Activated CD4-positive, alpha-beta T cell treated with anti-CD3 and anti-CD28 coated beads, Interleukin-2, amount 10 ng/mL, durations not matched to agents 24 days and 14 days (primary cell): ENCODE measurements at regions not wholly inside any gene's neighbourhood (a gene's known extent, or its start where the extent isn't known, plus 50 kb on each side); places are given as distances from the start of the nearest gene placed in this dataset.
A peak's percentile ranks its signal among the peaks of the same experiment; 100 is the strongest.

Source experiments
- DNase-seq: peaks from one replicate; pipeline ENCODE4 v3.0.0; 2022
- H3K27ac Mint-ChIP-seq: one replicate; pipeline ENCODE4 v1.8.0; 2022; ENCODE audit warnings: mild to moderate bottlenecking, mixed read lengths
- H3K27me3 Mint-ChIP-seq: one replicate; pipeline ENCODE4 v1.8.0; 2022; ENCODE audit warnings: mixed read lengths
- H3K36me3 Mint-ChIP-seq: one replicate; pipeline ENCODE4 v1.8.0; 2022; ENCODE audit warnings: low read depth, mild to moderate bottlenecking, mixed read lengths
- H3K4me1 Mint-ChIP-seq: one replicate; pipeline ENCODE4 v1.8.0; 2021; ENCODE audit warnings: mixed read lengths
- H3K4me3 Mint-ChIP-seq: one replicate; pipeline ENCODE4 v1.8.0; 2022; ENCODE audit warnings: mild to moderate bottlenecking, moderate library complexity, mixed read lengths
- H3K9me3 Mint-ChIP-seq: one replicate; pipeline ENCODE4 v1.8.0; 2021; ENCODE audit warnings: mixed read lengths
- intact Hi-C: fragments of 100-400 bp; cut with micrococcal nuclease; formaldehyde crosslinking; loops from one replicate; pipeline ENCODE4 v1.15.1; 2023

- Mint-ChIP-seq H3K9me3 (no peaks in the 10 kb centered on the region), H3K4me1 (no peaks in the 10 kb centered on the region), H3K27me3 (no peaks in the 10 kb centered on the region), H3K27ac (no peak overlapping the region), H3K4me3 (no peak overlapping the region), H3K36me3 (no peaks in the 10 kb centered on the region)
- intact Hi-C loops = no loop called here
- DNase-seq = no peak
Observed at GRCh38 chr13:34103854-34104253, 285.9 kb downstream of the RFC3 start.

GRCh38 chr13:34104853-34105252 lies 286.9 kb downstream of the RFC3 start:
- no peak overlapping the region for H3K4me3 Mint-ChIP-seq
- H3K27me3 Mint-ChIP-seq = no peaks in the 10 kb centered on the region
- intact Hi-C loops = no loop called here
- H3K27ac Mint-ChIP-seq = no peak overlapping the region
- H3K9me3 Mint-ChIP-seq = no peaks in the 10 kb centered on the region
- no peaks in the 10 kb centered on the region for H3K36me3 Mint-ChIP-seq
- no peak for DNase-seq
- no peaks in the 10 kb centered on the region for H3K4me1 Mint-ChIP-seq

- H3K27me3 Mint-ChIP-seq = no peaks in the 10 kb centered on the region
- H3K27ac Mint-ChIP-seq = no peak overlapping the region
- no peak overlapping the region for H3K4me3 Mint-ChIP-seq
- no peak for DNase-seq
- intact Hi-C loops = no loop called here
- no peaks in the 10 kb centered on the region for H3K9me3 Mint-ChIP-seq
- H3K4me1 Mint-ChIP-seq = no peaks in the 10 kb centered on the region
- no peaks in the 10 kb centered on the region for H3K36me3 Mint-ChIP-seq
Observed at GRCh38 chr13:34107806-34108205, 289.9 kb downstream of the RFC3 start.

- no peak overlapping the region for H3K27ac Mint-ChIP-seq
- DNase-seq = no peak
- H3K9me3 Mint-ChIP-seq = no peaks in the 10 kb centered on the region
- H3K4me1 Mint-ChIP-seq = no peaks in the 10 kb centered on the region
- intact Hi-C loops = no loop called here
- no peaks in the 10 kb centered on the region for H3K27me3 Mint-ChIP-seq
- no peak overlapping the region for H3K4me3 Mint-ChIP-seq
- H3K36me3 Mint-ChIP-seq = no peaks in the 10 kb centered on the region
Observed at GRCh38 chr13:34108410-34108809, 290.5 kb downstream of the RFC3 start.

- DNase-seq = no peak
- H3K27me3 Mint-ChIP-seq = no peaks in the 10 kb centered on the region
- no peak overlapping the region for H3K4me3 Mint-ChIP-seq
- H3K9me3 Mint-ChIP-seq = no peaks in the 10 kb centered on the region
- intact Hi-C loops = no loop called here
- no peaks in the 10 kb centered on the region for H3K4me1 Mint-ChIP-seq
- H3K36me3 Mint-ChIP-seq = no peaks in the 10 kb centered on the region
- no peak overlapping the region for H3K27ac Mint-ChIP-seq
Observed at GRCh38 chr13:34114581-34114980, 296.6 kb downstream of the RFC3 start.

- no peaks in the 10 kb centered on the region for H3K9me3 Mint-ChIP-seq
- H3K27me3 Mint-ChIP-seq = no peaks in the 10 kb centered on the region
- H3K36me3 Mint-ChIP-seq = no peaks in the 10 kb centered on the region
- DNase-seq = no peak
- no peak overlapping the region for H3K4me3 Mint-ChIP-seq
- intact Hi-C loops = no loop called here
- H3K27ac Mint-ChIP-seq = no peak overlapping the region
- H3K4me1 Mint-ChIP-seq = no peaks in the 10 kb centered on the region
Observed at GRCh38 chr13:34116651-34117050, 298.7 kb downstream of the RFC3 start.

GRCh38 chr13:34124666-34125306 lies 306.8 kb downstream of the RFC3 start:
- Mint-ChIP-seq H3K9me3 (no peaks in the 10 kb centered on the region), H3K4me3 (no peak overlapping the region), H3K36me3 (no peaks in the 10 kb centered on the region), H3K27me3 (no peaks in the 10 kb centered on the region), H3K4me1 (no peaks in the 10 kb centered on the region), H3K27ac (no peak overlapping the region)
- DNase-seq = no peak
- intact Hi-C loops = no loop called here

- Mint-ChIP-seq H3K27me3 (no peaks in the 10 kb centered on the region), H3K4me1 (no peaks in the 10 kb centered on the region), H3K4me3 (no peak overlapping the region), H3K27ac (no peak overlapping the region), H3K36me3 (no peaks in the 10 kb centered on the region), H3K9me3 (no peaks in the 10 kb centered on the region)
- intact Hi-C loops = no loop called here
- no peak for DNase-seq
Observed at GRCh38 chr13:34127523-34127922, 309.6 kb downstream of the RFC3 start.

GRCh38 chr13:34128661-34129060 lies 310.7 kb downstream of the RFC3 start:
- Mint-ChIP-seq H3K27me3 (no peaks in the 10 kb centered on the region), H3K36me3 (no peaks in the 10 kb centered on the region), H3K27ac (no peak overlapping the region), H3K4me1 (no peaks in the 10 kb centered on the region), H3K4me3 (no peak overlapping the region), H3K9me3 (no peaks in the 10 kb centered on the region)
- intact Hi-C loops = no loop called here
- no peak for DNase-seq

- Mint-ChIP-seq H3K27me3 (no peaks in the 10 kb centered on the region), H3K9me3 (no peaks in the 10 kb centered on the region), H3K36me3 (no peaks in the 10 kb centered on the region), H3K4me1 (no peaks in the 10 kb centered on the region), H3K27ac (no peak overlapping the region), H3K4me3 (no peak overlapping the region)
- intact Hi-C loops = no loop called here
- no peak for DNase-seq
Observed at GRCh38 chr13:34129436-34129835, 311.5 kb downstream of the RFC3 start.

- H3K27me3 Mint-ChIP-seq = no peaks in the 10 kb centered on the region
- H3K36me3 Mint-ChIP-seq = no peaks in the 10 kb centered on the region
- H3K4me1 Mint-ChIP-seq = no peaks in the 10 kb centered on the region
- no peak overlapping the region for H3K27ac Mint-ChIP-seq
- H3K9me3 Mint-ChIP-seq = no peaks in the 10 kb centered on the region
- DNase-seq = no peak
- H3K4me3 Mint-ChIP-seq = no peak overlapping the region
- intact Hi-C loops = no loop called here
Observed at GRCh38 chr13:34137200-34137599, 319.3 kb downstream of the RFC3 start.

GRCh38 chr13:34139660-34140227 lies 321.8 kb downstream of the RFC3 start:
- Mint-ChIP-seq H3K36me3 (no peaks in the 10 kb centered on the region), H3K9me3 (no peaks in the 10 kb centered on the region), H3K27ac (no peak overlapping the region), H3K27me3 (no peaks in the 10 kb centered on the region), H3K4me1 (no peaks in the 10 kb centered on the region), H3K4me3 (no peak overlapping the region)
- intact Hi-C loops = no loop called here
- DNase-seq = peak; percentile 4

GRCh38 chr13:34143637-34144036 lies 325.7 kb downstream of the RFC3 start:
- Mint-ChIP-seq H3K36me3 (no peaks in the 10 kb centered on the region), H3K4me1 (no peaks in the 10 kb centered on the region), H3K4me3 (no peak overlapping the region), H3K9me3 (no peaks in the 10 kb centered on the region), H3K27me3 (no peaks in the 10 kb centered on the region), H3K27ac (no peak overlapping the region)
- DNase-seq = no peak
- intact Hi-C loops = no loop called here

GRCh38 chr13:34144142-34144541 lies 326.2 kb downstream of the RFC3 start:
- Mint-ChIP-seq H3K27me3 (no peaks in the 10 kb centered on the region), H3K27ac (no peak overlapping the region), H3K36me3 (no peaks in the 10 kb centered on the region), H3K4me1 (no peaks in the 10 kb centered on the region), H3K9me3 (no peaks in the 10 kb centered on the region), H3K4me3 (no peak overlapping the region)
- intact Hi-C loops = no loop called here
- no peak for DNase-seq

GRCh38 chr13:34145061-34145460 lies 327.1 kb downstream of the RFC3 start:
- DNase-seq = no peak
- Mint-ChIP-seq H3K4me3 (no peak overlapping the region), H3K4me1 (no peaks in the 10 kb centered on the region), H3K36me3 (no peaks in the 10 kb centered on the region), H3K27me3 (no peaks in the 10 kb centered on the region), H3K27ac (no peak overlapping the region), H3K9me3 (no peaks in the 10 kb centered on the region)
- intact Hi-C loops = no loop called here
